Daoy (cell line): ENCODE measurements at regions not wholly inside any gene's neighbourhood (a gene's known extent, or its start where the extent isn't known, plus 50 kb on each side); places are given as distances from the start of the nearest gene placed in this dataset.

Experiments
- DNase-seq: peaks from one replicate; pipeline ENCODE4 v3.0.0-alpha.2; 2015; ENCODE audit warnings: low read depth

DNA sequence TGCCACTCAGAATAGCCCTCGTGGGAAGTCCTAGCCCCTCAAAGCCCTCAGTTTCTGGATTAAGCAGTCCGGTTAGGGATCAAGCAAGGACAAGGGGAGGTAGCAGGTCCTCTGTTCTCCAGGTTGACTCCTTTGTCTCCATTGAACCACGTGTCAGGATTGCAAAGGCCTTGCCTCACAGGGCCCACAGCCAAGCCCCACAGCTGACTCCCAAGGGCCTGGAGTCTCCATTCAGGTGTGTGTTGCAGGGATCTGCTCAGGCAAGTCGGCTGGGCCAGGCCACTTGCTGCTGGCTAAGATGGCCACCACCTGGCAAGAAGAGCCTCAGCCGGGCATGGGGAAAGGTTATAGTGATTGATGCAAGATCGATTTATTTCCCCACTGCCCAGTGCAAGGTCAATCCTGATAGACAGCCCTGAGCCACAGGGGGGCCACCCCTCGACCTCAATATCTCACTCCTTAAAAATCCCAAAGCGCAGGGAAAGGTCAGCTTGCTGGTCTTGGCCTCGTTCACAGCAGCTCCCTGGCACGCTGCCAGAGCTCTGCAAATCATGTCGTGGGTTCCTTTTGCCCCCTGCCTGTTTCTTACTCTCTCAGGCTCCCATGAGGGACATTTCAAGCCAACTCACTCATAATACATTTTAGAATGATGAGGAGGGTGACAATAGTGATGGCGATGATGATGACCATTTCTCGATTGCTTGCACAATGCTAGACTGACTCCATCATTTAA lies 75.9 kb downstream of the EDN3 start:
- DNase-seq = no peak

DNA sequence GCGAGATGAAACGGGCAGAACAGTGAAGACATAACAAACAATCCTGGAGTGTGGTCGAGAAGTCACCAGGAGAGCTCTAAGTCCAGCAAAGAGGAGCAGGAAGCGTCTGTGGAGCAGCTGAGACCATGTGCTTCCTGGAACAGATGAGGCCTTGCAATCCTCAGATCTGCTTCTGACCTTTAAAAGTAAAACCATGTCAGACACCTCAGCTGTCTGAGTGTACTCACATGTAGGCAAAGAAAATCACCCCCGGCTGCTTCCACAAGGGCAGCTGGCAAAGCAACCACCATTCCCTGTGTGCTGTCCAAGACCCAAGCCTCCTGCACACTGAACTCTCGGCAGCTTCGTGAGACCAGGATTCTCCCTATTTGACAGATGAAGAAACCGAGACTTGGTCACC lies 76.6 kb downstream of the EDN3 start:
- DNase-seq = no peak

DNA sequence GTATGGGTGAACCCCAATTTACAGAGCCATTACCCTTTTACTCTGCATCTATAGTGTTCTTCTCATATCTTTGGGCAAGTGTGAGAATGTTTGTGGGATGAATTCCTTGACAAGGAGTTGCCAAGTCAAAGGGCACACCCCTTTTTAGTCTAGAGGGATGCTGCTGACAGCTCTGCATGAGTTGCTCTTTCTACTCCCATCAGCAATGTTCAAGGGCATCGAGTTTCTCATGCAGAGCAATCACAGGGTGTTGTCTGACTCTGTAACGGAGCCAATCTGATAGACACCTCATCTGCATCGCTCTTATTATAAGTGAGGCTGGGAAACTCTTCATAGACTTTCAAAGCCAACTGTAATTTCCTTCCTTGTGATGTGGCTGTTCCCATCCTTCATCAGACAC lies 77.4 kb downstream of the EDN3 start:
- no peak for DNase-seq

DNA sequence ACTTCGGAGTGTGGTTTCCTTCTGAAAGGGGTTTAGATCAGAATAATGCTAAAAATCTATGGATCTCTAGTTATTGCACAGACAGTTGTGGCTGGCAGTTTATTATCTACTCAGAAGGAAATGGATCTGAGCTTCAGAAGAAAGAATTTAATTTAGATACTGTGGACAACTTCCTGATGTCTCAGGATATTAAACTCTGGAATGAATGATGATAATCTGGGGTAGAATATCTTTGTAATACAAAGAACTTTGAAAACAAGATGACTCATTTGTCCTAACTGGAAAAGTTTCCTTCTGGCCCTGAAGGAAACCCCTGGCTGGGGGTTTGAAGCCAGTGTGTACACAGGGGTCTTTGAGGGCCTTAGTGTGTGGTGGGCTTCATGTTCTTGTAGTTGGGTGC lies 78.0 kb downstream of the EDN3 start:
- DNase-seq = no peak

DNA sequence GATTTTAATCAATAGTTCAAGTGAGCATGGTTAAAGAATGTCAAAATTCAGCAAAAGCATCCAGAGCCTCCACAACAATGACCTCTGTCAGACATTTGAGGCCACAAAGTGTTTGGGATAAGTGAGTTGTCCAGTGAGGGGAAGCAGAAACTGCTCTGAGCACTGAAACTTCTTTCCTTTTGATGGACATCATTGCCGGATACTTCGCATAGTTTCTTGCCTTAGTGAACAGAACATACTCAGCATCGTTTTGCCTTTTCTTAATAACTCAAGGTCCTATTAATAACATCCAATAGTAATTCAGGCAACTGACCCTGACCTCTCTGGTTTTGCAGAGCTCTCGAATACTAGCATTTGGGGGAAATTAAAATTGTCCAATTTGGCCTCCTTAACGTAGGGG lies 78.6 kb downstream of the EDN3 start:
- DNase-seq = no peak

DNA sequence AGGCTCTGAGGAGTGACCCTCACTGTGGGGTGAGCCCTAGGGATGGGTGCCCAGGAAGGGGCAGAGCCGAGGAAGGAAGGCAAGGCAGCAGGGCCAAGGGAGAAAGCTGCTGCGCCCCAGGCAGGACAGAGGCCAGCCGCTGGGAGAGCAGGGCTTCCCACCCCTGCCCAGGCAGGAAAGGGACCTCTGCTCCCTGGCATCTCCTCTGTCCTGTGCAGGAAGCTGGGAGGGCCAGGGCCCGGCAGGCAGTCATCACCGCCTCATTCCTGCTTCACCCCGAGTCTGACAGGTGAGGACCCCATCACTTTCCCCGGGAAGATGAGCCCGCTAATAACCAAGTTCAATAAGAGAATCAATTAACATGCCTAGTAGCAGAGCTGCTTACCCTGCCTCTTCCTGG lies 81.3 kb downstream of the EDN3 start:
- no peak for DNase-seq

DNA sequence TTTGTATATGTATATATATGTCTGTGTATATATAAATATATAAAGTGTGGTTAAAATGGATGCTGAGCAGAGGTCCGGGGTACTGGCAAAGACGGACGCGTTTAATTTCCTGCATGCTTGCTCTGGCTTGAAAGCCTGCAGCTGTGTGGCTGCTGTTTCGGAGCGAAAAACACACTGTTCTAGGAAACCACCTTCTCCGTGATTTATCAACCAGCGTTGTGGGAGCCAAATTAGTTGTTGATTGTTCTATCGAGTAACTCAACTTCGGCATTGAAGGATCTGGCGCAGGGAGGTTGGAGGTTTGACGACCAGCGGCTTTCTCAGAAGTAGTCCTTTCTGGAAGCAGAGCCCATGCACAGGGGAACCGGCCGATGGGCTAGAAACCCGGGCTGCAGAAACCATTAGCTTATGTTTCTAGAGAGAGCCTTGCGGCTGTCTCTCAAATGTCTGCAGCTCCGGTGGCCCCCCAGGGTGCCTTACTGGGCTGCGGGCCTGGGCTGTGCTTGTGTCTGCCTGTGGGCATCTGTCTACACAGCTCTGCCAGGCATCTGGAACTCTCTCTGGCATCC lies 81.8 kb downstream of the EDN3 start:
- no peak for DNase-seq

DNA sequence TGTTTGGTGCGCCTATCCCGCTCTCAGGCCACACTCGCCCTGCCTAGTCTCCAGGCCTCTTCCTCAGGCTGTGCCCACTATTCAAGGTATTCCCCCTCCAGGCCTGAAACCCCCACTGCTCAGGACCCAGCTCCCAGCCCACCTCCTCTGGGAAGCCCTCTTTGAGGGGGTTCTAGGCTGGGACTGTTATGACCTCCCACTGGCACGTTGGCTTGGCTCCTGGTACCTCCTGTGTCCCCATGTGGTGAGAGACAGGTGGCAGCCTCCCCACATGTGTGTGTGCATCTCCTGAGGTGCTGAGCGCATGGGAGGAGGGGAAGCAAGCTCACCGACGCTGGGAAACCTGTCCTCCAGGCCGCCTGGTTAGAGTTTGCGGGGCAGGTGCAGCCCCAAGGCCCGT lies 82.5 kb downstream of the EDN3 start:
- DNase-seq = no peak

DNA sequence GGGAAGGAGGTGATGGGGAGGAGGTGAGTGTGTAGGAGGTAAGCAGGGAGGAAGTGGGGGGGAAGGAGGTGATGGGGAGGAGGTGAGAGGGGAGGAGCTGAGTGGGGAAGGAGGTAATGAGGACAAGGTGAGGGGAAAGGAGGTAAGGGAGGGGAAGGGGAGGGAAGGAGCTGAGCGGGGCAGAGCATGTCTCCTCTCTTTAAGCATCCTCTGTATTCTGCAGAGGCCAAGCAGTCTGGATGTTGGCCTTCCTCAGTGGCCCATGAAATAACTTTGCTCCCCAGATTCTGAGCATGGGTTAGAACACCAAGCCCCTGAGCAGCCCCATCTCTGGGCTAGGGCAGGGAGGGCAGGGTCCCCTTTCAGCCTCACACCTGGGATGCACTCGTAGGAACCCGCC lies 84.6 kb downstream of the EDN3 start:
- no peak for DNase-seq

DNA sequence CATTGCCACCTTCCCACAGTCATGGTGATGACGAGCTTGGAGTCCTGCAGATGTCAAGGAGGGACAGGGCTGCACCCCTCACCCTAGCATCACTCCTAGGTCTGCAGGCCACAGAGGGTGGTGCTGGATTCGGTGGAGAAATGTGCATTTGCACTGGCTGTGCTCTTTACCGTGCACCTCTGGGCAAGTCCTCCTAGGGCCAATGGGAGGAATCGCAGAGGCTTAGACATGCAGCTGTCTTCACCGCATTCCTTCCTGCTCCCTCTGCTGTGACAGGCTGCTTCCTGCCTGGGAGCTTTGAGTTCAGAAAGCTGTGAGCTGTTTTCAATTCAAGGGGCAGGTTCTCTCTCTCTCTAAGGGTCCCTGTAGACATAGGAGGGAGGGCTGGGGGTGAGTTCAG lies 85.1 kb downstream of the EDN3 start:
- no peak for DNase-seq

DNA sequence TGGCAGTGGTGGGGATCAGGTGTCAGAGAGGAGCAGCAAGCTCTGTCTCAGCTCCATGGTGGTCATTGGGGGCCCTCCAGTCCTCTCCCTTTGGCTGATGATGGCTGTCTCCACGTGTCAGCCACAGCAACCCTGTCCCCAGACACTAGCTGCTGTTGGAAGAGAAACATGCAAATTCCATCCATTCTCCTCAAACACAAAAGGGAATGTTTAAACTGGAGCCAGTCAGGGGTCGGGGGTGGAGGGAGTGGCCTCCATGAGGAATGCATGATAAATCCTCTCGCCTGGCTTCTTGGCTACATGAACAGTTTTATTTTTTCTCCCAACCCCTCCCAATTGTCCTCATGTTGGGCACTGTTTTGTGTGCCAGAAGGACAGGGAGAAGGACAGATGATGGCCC lies 86.4 kb downstream of the EDN3 start:
- DNase-seq = no peak

DNA sequence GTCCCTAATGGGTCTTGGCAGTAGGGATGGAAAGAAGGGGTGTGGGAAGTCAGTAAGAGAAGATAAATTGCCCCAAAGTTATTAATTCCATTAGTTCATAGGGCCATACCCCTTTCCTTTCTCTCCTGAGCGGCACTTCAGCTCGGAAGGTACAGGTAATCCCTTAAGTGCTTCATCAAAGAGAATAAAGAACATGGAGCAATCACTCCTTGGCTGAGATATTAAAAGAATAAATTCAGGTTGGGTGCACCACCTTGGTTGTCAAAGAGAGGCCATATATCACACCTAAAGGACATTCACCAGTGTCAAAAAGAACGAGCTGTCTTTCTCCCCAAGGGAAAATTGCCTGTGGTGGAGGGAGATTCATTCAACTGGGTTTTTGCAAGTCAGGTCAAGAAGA lies 87.5 kb downstream of the EDN3 start:
- DNase-seq = no peak

DNA sequence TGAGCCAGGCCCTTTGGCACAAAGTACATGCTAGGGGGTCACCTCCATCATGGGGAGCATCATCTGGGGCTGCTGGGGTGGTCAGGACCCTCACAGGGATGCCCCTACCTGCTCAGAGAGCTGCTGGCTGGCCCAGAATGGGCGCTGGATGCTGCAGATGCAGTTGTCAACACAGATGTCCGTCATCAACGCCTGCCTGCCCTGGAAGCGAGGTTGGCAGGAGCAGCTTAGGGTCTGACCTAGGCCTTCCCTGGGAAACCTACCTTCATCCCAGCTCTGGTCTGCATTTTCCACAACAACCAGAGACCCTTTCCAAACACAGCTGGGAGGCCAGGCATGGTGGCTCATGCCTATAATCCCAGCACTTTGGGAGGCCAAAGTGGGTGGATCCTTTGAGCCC lies 88.0 kb downstream of the EDN3 start:
- DNase-seq = no peak

DNA sequence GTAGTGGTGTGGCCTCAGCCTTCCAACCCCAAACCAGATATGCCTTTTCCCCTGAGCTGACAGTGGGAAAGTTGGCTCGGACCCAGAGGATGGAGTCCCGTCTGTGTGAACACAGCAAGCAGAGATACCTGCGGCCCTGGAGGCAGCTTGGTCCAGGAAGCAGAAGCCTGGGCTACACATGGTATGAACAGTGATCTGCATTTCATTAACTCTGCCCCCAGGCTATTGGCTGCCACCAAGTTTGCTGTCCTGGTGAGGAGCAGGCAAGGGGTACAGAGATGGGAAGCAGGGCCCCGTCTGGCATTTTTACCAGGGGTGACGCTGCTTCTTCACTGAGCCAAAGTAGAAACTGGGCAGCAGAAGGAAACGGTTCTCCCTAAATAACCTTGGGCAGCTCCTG lies 90.0 kb downstream of the EDN3 start:
- no peak for DNase-seq

DNA sequence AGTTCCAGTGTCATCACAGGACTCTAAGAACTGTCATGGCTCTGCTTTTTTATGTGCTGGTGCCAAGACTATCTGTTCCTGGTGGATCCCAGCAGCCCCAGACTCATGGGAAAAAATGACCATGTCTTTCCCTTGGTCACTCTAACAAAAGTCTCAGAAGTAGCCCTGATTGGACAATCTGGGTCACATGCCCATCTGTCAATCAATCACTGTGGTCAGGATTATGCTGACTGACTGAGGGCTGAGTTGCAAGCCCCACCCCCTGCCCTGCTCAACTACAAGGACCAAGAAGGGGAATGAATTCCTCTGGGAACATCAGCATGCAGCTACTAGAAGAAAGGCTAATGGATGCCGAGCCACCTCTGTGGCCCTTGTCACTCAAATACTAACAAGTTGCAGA lies 91.6 kb downstream of the EDN3 start:
- no peak for DNase-seq

DNA sequence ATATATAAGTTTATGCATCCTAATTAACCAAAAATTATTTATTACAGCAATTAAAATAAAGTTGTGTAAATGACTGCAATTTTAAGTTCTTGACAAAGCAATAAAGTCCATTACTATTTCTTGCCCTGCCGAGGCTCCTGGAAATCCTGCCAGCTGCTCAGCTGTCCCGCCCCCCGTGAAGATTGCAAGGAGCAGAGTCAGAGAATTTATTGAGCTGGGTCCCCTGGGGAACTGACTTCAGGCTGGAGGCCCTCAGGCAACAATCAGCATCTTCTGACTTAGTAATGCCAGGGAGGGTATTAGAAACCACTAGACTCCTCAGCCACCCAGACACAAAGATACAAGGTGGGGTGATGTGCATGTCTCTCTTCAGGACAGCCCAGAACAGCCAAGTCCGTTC lies 92.3 kb downstream of the EDN3 start:
- no peak for DNase-seq

DNA sequence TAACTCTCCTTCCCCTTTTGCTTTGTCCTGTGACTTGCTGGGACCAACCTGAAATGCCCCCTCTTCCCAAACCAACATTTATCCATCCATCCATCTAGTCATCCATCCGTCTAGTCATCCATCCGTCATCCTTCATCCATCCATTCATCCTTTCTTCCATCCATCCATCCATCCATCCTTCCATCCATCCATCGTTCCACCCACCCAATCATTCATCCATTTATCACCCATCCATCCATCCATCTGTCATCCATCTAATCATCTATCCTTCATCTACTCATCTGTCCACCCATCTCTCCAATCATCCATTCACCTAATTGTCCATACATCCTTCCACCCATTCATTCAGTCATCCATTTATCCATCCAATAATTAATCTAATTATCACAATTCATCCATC lies 92.7 kb downstream of the EDN3 start:
- no peak for DNase-seq

DNA sequence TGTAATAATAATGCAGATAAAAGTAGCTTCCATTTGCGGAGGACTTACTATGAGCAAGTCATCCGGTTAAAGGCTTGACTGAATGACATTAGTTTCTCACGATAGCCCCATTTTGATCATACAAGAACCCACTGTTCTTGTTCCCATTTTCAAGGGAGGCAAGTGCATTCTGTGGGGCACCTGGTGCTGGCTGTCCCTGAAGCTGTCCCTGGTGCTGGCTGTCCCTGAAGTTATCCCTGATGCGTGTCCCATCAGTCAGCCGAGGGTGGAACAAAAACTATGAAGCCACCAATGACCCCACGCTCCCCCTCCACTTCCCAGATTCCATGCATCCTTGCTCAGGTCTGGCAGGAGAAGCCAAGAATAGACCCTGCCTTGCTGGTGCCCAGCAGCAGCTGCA lies 95.3 kb downstream of the EDN3 start:
- DNase-seq = no peak

DNA sequence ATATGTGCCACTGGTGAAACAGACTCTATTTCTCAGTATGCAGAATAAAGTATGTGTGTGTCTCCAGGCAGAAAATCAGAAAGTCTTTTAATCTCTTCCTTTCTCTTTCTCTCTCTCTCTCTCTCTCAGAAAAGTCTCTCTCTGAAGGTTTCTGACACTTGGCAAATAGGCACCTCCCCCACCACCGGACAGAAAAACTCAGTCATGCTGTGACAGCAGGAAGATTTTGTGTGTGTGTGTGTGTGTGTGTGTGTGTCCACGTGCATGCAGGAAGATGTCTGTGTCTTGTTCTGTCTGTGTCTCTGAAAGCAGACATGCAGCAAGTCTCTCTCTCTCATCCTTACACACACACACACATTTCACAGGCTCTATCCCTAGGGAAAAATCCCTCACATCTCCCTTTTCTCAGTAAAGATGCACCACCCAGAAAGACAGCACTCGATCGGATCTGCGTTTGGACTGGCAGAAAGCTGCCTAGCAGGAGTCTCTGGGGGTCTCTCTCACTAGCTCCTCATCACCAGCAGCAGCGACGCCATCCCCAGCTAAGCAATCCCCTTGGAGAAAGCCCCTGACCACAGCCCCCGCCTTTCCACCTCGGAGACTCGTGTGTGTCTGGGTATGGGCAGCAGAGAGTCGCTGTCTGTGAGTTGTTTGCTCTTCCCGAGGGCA lies 98.3 kb downstream of the EDN3 start:
- DNase-seq = no peak

DNA sequence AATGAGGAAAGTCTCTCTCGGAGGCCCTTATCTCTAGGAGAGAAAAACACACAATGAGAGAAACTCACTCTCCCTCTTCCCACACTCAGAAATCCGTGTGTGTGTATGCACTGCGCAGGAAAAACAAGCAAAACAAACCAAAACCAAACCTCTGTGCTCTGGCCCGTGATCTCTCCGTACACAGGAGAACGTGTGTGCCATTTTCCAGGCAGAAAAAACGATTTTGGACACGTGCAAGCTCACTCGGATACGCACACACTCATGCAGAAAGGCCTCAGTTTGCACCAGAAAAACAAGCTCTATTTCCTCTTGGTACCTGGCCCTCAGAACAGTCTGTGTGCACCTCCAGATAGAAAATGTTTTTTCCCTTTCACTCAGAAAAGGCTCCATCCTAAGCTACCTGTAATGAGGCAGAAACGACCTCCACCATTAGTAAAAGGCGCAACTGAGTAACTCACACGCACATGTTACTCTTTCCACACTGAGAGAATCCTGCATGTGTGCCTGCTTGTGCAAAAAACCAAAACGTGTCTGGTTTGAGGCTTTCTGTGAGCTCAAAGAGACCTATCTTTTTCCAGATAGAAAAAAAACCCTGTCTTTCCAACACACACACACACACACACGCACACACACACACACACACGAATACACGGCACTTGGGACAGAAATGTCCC lies 99.2 kb downstream of the EDN3 start:
- no peak for DNase-seq

DNA sequence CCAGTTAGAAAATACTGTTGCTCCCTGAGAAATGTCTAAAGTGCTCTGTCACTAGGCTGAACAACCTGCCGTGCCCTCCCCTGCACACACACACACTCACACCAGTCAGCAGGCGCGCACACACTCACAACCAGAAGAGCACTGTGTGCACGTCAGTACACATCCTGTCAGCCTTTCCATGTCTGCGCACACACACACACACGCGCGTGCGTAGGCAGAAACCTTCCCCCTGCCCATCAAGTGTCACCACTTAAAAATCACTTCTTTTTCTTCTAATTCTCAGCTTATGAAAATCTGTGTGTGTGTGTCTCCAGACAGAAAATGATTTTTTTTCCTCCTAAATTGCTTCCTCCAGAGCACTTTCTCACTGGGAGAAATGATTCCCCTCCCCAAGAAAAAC lies 100.3 kb downstream of the EDN3 start:
- DNase-seq = no peak

DNA sequence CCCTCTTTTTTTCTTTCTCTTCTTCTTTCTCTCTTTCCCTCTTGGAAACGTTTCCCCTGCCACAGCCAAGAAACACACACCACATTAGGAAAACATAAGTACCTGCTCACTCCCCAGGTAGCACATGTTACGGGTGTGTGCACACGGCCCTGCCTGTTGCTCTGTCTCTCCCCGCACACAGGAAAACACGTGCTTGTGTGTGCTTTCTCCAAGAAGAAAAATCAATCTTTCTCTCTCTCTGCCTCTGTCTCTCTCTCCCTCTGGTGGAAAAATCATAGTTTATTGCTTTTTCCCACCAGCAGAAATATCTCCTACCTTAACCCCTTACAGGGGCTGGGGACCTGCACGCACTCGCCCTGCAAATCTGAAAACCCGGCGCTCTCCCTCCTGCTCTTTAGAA lies 102.3 kb downstream of the EDN3 start:
- DNase-seq = peak; percentile 23
